KBM-7 (cell line): ENCODE measurements at regions not wholly inside any gene's neighbourhood (a gene's known extent, or its start where the extent isn't known, plus 50 kb on each side); places are given as distances from the start of the nearest gene placed in this dataset.
"Not testable (repeated sequence)": the region's sequence is repeated elsewhere in the genome, so short reads cannot be mapped to it uniquely, and the experiment has no call there.

Experiments used
- DNase-seq: peaks from one replicate; pipeline ENCODE4 v3.0.0-alpha.2; 2015
- in situ Hi-C: fragments of 300-500 bp; cut with MboI; formaldehyde crosslinking; loops from 2 replicates; pipeline ENCODE4 v1.14.3; 2020; ENCODE audit warnings: low sequenced_read_pairs, low pct_unique_long_range_greater_than_20kb, mixed read lengths

DNA sequence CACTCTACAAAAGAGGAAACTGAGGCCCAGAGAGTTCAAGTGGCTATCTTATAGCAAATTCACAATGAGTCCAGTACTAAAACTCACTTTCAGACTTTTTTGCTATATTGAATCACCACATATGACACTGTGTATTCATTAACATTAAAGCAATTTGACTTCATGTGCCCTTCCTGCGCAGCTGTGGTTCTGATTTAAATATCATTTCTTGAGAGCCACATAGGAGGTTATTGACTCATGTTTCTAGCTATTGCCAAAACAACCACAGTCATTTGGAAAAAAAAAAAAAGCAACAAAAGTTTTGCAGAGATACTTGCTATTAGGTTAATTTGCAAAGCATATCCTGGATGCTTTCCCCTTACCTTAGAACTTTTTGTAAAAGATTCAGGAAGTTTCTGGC is 341.2 kb downstream of the PIK3C3 start:
- in situ Hi-C loops: no loop called here
- no peak for DNase-seq

DNA sequence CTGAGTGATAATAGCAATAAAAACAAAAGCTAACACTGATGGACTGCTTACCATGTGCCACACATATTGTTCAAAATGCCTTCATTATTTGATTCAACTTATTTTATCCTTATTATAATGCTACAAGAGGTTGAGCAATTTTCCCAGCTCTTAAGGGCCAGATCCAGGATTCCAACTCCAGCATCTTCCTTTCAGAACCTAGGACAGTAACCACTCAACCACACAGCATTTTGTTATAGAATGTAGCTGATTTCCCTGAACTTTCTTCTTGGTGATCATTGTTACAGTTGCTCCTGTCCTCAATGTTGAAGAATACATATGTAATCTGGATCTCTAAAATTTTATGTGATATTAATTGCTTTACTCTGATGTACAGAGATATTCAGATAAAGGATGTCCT is 341.7 kb downstream of the PIK3C3 start:
- DNase-seq: no peak

GRCh38 chr18:42298759-42299675 is 344.0 kb downstream of the PIK3C3 start:
- peak; percentile 71 for DNase-seq
- in situ Hi-C loops: no loop called here

More for the DNA sequence above, 341.7 kb downstream of the PIK3C3 start:
- in situ Hi-C loops: no loop called here

DNA sequence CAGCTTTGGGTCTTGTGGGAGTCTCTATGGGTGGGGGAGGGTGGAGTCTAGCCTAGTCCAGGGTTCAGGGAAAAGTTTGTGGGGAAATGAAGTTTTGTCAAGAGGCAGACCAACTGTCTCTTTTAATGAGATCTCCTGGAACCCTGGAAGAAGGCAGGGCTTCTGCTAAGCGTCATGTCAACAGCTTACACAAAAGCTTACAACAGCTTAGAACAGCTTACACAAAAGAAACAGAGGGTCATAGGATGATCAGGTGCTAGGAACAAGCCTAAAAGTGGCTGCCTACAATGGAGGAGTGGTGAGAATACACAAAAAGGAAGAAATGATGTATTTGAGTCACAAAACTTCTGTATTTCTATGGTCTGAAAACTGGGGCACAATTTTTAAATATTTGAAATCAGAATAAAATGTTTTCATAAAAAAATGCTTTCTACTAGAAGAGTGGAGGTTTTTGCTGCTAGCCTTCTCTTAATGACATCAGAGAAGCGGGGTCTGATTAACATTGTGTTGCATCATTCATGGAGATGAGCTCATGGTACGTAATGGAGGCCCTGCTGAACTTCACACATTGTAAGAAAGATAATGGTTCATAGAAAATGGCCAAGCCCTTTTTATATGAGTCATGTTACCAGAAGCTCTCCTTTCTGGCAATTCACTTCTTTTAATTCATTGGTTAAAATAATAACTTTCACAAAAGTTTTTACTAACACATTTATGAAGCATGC is 351.0 kb downstream of the PIK3C3 start:
- no peak for DNase-seq
- in situ Hi-C loops: no loop called here

DNA sequence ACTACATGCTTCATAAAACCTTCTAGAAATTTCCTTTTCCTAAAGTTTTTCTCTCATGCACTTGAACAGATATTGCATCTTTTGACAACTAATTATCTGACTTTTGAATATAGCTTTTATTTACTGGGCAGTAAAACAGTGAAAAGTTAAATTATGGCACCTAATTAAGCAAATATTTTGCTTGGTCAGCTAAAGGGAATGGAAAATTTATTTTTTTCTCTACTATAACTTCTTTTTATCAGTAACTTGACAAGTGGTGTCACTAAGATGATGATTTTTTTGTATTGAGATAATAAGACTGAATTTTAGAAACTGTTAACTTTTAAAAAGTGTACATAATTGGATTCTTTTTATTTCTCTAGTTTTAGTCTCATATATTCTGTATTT is 351.6 kb downstream of the PIK3C3 start:
- no peak for DNase-seq
- in situ Hi-C loops: no loop called here

DNA sequence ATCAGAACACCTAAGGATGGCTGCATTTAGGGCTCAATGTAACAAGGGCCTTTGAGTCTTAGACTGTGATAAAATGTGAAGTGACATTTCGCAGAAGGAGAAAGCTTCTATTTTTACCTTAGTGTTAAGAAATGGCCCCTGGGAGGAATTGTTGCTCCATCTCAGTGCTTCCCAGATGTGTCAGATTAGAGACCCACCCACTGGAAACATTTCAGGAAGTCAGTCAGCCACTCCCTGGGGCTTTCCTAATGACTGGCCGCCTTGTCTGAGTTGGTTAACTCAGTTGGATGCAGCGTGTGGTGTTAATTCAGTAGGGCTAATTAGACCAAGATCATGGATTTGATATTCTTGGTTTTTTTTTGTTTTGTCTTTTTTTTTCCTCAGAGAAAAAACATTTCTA is 355.9 kb downstream of the PIK3C3 start:
- no peak for DNase-seq
- in situ Hi-C loops: no loop called here

- in situ Hi-C loops: no loop called here
- DNase-seq: no peak
Measured at GRCh38 chr18:42326752-42327151, 371.7 kb downstream of the PIK3C3 start.

GRCh38 chr18:42328931-42329330 is 373.9 kb downstream of the PIK3C3 start:
- in situ Hi-C loops: no loop called here
- DNase-seq: no peak

DNA sequence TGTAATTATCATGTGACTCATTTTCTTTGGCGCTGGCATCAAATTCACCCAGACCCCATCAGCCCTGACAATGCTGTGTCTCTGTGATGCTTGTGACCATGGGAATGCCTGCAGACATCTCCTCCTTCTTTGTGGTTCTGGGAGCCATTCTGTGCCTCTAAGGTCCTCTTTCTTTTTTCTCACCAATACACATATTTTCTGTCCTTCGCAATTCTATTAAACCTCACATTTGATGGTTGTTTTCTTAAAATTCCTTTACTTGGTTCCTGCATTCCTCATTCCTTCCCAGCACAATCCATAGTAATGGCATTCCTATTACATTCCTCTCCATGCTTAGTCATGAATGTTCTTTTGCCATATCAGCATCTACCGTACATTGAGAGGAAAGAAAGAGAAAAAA is 375.3 kb downstream of the PIK3C3 start:
- no peak for DNase-seq
- in situ Hi-C loops: no loop called here

- in situ Hi-C loops: no loop called here
- no peak for DNase-seq
Measured at GRCh38 chr18:42333558-42333957, 378.5 kb downstream of the PIK3C3 start.

GRCh38 chr18:42334931-42335330 is 379.9 kb downstream of the PIK3C3 start:
- DNase-seq: no peak
- in situ Hi-C loops: no loop called here

DNA sequence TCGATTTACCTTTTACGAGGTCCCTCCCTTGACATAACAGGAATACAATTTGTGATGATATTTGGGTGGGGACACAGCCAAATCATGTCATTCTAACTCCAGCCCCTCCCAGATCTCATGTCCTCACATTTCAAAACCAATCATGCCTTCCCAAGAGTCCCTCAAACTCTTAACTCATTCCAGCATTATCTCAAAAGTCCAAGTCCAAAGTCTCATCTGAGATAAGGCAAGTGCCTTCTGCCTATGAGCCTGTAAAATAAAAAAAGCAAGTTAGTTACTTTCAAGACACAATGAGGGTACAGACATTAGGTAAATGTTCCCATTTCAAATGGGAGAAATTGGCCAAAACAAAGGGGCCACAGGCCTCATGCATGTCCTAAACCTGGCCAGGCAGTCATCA is 381.1 kb downstream of the PIK3C3 start:
- in situ Hi-C loops: no loop called here
- DNase-seq: no peak

DNA sequence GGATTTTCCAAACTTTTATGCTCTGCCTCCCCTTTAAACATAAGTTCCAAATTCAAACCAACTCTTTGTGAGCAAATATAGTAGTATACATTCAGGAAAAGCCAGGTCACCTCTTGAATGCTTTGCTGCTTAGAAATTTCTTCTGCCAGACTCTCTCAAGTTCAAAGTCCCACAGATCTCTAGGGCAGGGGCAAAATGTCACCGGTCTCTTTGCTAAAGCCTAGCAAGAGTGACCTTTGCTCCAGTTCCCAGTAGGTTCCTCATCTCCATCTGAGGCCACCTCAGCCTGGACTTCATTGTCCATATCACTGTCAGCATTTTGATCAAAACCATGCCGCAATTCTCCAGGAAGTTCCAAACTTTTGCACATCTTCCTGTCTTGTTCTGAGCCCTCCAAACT is 382.3 kb downstream of the PIK3C3 start:
- DNase-seq, in situ Hi-C loops: not testable (repeated sequence)

- in situ Hi-C loops: no loop called here
- DNase-seq: no peak
Measured at GRCh38 chr18:42338683-42339082, 383.6 kb downstream of the PIK3C3 start.

- in situ Hi-C loops: no loop called here
- no peak for DNase-seq
Measured at GRCh38 chr18:42339372-42339771, 384.3 kb downstream of the PIK3C3 start.

GRCh38 chr18:42340423-42341009 is 385.5 kb downstream of the PIK3C3 start:
- DNase-seq: no peak
- in situ Hi-C loops: no loop called here

DNA sequence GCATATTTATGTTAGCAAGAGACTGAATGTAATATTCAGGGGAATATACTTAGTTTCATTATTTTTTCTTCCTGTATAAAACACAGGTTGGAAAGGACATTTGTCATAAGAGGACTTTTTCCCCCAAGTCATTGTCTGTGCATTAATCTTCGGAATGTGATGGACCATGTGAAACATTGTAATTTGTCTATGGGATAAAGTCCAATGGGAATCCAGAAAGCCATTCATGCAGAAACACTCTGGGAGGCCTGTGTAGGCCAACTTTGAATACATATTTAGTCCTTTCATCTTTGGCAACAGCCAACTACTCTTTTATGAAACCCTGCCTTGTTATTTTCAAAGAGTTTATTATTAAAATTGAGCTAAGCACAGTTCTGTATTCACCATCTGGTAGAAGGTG is 386.4 kb downstream of the PIK3C3 start:
- DNase-seq: no peak
- in situ Hi-C loops: no loop called here

- in situ Hi-C loops: no loop called here
- DNase-seq: no peak
Measured at GRCh38 chr18:42348722-42349121, 393.7 kb downstream of the PIK3C3 start.

GRCh38 chr18:42351455-42351854 is 396.4 kb downstream of the PIK3C3 start:
- in situ Hi-C loops: no loop called here
- no peak for DNase-seq

GRCh38 chr18:42360716-42361115 is 405.7 kb downstream of the PIK3C3 start:
- DNase-seq: no peak
- in situ Hi-C loops: no loop called here
